B cell (primary cell): ENCODE measurements at regions not wholly inside any gene's neighbourhood (a gene's known extent, or its start where the extent isn't known, plus 50 kb on each side); places are given as distances from the start of the nearest gene placed in this dataset.

Experiments used
- ATAC-seq: fragments of 200-7000 bp; cut with Tn5 transposase; one replicate; pipeline ENCODE4 v1.10.0; 2021; ENCODE audit warnings: low read depth, mild to moderate bottlenecking, moderate number of reproducible peaks, moderate library complexity
- CTCF ChIA-PET: fragments of 350-600 bp; sonication (Branson Sonifier 250); formaldehyde crosslinking; loops from one replicate; lab custom pipeline; 2021; ENCODE audit warnings: antibody characterized with exemption, inconsistent platforms; lab: Charles Lee
- POLR2A ChIA-PET: fragments of 350-600 bp; sonication (Branson Sonifier 250); formaldehyde crosslinking; loops from one replicate; lab custom pipeline; 2021; ENCODE audit warnings: antibody characterized with exemption; lab: Charles Lee
- DNase-seq: peaks from one replicate; pipeline ENCODE4 v3.0.0; 2013
- H2AFZ ChIP-seq: 2 replicates; pipeline ENCODE4 v1.6.1; 2012; ENCODE audit warnings: mild to moderate bottlenecking, low read depth, low read length; ENCODE audit not compliant: insufficient read depth, poor library complexity, severe bottlenecking
- H3K27ac ChIP-seq, 2 donors: 1 replicate in 1 of 2; 2 replicates in 1 of 2; pipeline ENCODE4 v1.5.1; 2012 to 2013; ENCODE audit warnings: low read length in 2 of 2, mild to moderate bottlenecking in 2 of 2, moderate library complexity in 1 of 2
- H3K27me3 ChIP-seq, 4 experiments: fragments of 200-600 bp in 1 of 4; sonication (generic) in 1 of 4; replicated peaks in 1 of 4; 1 replicate in 2 of 4; 2 replicates in 2 of 4; pipeline versions ENCODE4 v1.6.1 to v1.7.0; 2013 to 2016; ENCODE audit warnings: low read length in 3 of 4, mild to moderate bottlenecking in 2 of 4, mixed read lengths in 1 of 4, moderate library complexity in 1 of 4; ENCODE audit not compliant: insufficient read depth in 4 of 4, control insufficient read depth in 3 of 4; ENCODE audit errors: control extremely low read depth in 1 of 4
- H3K36me3 ChIP-seq, 2 experiments: replicated peaks in 1 of 2; 1 replicate in 1 of 2; 2 replicates in 1 of 2; pipeline versions ENCODE4 v1.6.1 to v1.7.1; 2013; ENCODE audit warnings: low read length in 1 of 2; ENCODE audit not compliant: insufficient read depth in 2 of 2, control insufficient read depth in 1 of 2; ENCODE audit errors: control extremely low read depth in 1 of 2, extremely low read depth in 1 of 2
- H3K4me1 ChIP-seq, 2 donors: fragments of 200-600 bp in 1 of 2; sonication (generic) in 1 of 2; 1 replicate in 1 of 2; 2 replicates in 1 of 2; pipeline versions ENCODE4 v1.5.1 to v1.6.1; 2013 to 2017; ENCODE audit warnings: low read length in 2 of 2; ENCODE audit not compliant: control insufficient read depth in 2 of 2, insufficient read depth in 2 of 2
- H3K4me2 ChIP-seq: replicated peaks from 2 replicates; pipeline ENCODE3; 2012; ENCODE audit warnings: mild to moderate bottlenecking, low read depth, low read length; ENCODE audit not compliant: poor library complexity, severe bottlenecking
- H3K4me3 ChIP-seq, 5 experiments: fragments of 200-600 bp in 1 of 5; sonication (generic) in 1 of 5; 1 replicate in 3 of 5; 2 replicates in 2 of 5; pipeline versions ENCODE4 v1.5.1 to v1.7.0; 2011 to 2016; ENCODE audit warnings: low read length in 4 of 5, mild to moderate bottlenecking in 4 of 5, low read depth in 2 of 5, control low read depth in 1 of 5, moderate library complexity in 1 of 5; ENCODE audit not compliant: insufficient read depth in 1 of 5; ENCODE audit errors: control extremely low read depth in 1 of 5, extremely low read depth in 1 of 5
- H3K79me2 ChIP-seq: fragments of 200-600 bp; sonication (generic); one replicate; pipeline ENCODE4 v1.6.0; 2016; ENCODE audit warnings: low read length; ENCODE audit not compliant: control insufficient read depth, insufficient read depth
- H3K9ac ChIP-seq: fragments of 200-600 bp; sonication (generic); 2 replicates; pipeline ENCODE4 v1.6.1; 2017; ENCODE audit warnings: mild to moderate bottlenecking, low read length, moderate library complexity
- H3K9me3 ChIP-seq, 3 donors: one replicate each; pipeline versions ENCODE4 v1.6.1 to v1.7.1; 2013; ENCODE audit warnings: low read length in 2 of 3; ENCODE audit not compliant: control insufficient read depth in 2 of 3, insufficient read depth in 1 of 3; ENCODE audit errors: control extremely low read depth in 1 of 3
- H4K20me1 ChIP-seq: 2 replicates; pipeline ENCODE4 v1.6.0; 2012; ENCODE audit warnings: mild to moderate bottlenecking, low read length; ENCODE audit not compliant: insufficient read depth, control insufficient read depth, poor library complexity, severe bottlenecking
- H3K27ac Mint-ChIP-seq: one replicate; pipeline ENCODE4 v1.8.0; 2021; ENCODE audit warnings: mixed read lengths
- H3K27me3 Mint-ChIP-seq: one replicate; pipeline ENCODE4 v1.8.0; 2021; ENCODE audit warnings: mixed read lengths
- H3K4me1 Mint-ChIP-seq: one replicate; pipeline ENCODE4 v1.8.0; 2021; ENCODE audit warnings: mixed read lengths
- H3K4me3 Mint-ChIP-seq: one replicate; pipeline ENCODE4 v1.8.0; 2021; ENCODE audit warnings: mixed read lengths
- H3K9me3 Mint-ChIP-seq: one replicate; pipeline ENCODE4 v1.8.0; 2022; ENCODE audit warnings: mixed read lengths; ENCODE audit not compliant: insufficient read depth
- EZH2 ChIP-seq: IDR thresholded peaks from 2 replicates; pipeline ENCODE4 v1.6.1; 2012; ENCODE audit warnings: borderline replicate concordance, low read depth, mild to moderate bottlenecking, moderate library complexity, low read length; ENCODE audit not compliant: insufficient read depth, poor library complexity, severe bottlenecking
- WGBS: methylation state at CpG from one replicate; pipeline ENCODE4 v1.1.5; 2013; ENCODE audit warnings: missing lambda C conversion rate; ENCODE audit not compliant: insufficient coverage; 5-methylcytosine and 5-hydroxymethylcytosine counted together
- intact Hi-C: fragments of 100-400 bp; cut with micrococcal nuclease; formaldehyde crosslinking; loops from one replicate; pipeline ENCODE4 v1.10.0; 2022
- TF ChIP-seq, protein P1 (sequence below): fragments of 200-600 bp; IDR thresholded peaks from one replicate; pipeline ENCODE4 v1.8.0; 2022; ENCODE audit warnings: antibody characterized with exemption, mild to moderate bottlenecking

DNA sequence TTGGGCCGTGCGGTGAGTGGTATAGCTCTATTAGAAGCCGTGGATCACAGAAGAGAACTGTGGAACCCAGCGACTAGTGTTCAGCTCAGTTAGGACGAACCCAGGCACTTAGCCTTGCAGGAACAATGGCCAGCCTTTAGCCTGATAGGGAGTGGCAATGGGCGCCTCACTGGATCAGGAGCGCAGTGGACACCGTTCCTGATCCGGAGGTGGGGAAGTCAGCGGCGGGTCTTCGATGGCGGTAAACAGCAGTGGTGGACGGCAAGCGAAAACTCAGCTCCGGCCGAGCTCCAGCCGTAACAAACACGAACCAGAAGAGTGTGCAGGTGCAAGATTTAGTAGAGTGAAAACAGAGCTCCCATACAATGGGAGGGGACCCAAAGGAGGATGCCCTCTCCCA lies 340.0 kb downstream of the TLE4 start:
- intact Hi-C loops = no loop called here
- no peaks in the 10 kb centered on the region for H3K27me3 Mint-ChIP-seq
- H3K4me3 Mint-ChIP-seq = no peak overlapping the region
- ChIA-PET POLR2A (no interaction called here), CTCF (no interaction called here)
- H3K4me1 Mint-ChIP-seq = no peaks in the 10 kb centered on the region
- Histone ChIP-seq H3K36me3 (no peaks in the 10 kb centered on the region), H2AFZ (no peak overlapping the region), H3K27ac (no peak overlapping the region), H3K9me3 (no peaks in the 10 kb centered on the region), H3K79me2 (no peaks in the 10 kb centered on the region), H4K20me1 (no peaks in the 10 kb centered on the region), H3K4me2 (no peak overlapping the region), H3K27me3 (no peaks in the 10 kb centered on the region), H3K4me1 (no peaks in the 10 kb centered on the region), H3K9ac (no peak overlapping the region), H3K4me3 (no peak overlapping the region)
- DNase-seq (no peak), ATAC-seq (no peak)
- no peak overlapping the region for H3K27ac Mint-ChIP-seq
- 100% methylated on average over 14 of the region's 19 CpGs for WGBS
- H3K9me3 Mint-ChIP-seq = no peaks in the 10 kb centered on the region
- TF ChIP-seq, protein P1, sequence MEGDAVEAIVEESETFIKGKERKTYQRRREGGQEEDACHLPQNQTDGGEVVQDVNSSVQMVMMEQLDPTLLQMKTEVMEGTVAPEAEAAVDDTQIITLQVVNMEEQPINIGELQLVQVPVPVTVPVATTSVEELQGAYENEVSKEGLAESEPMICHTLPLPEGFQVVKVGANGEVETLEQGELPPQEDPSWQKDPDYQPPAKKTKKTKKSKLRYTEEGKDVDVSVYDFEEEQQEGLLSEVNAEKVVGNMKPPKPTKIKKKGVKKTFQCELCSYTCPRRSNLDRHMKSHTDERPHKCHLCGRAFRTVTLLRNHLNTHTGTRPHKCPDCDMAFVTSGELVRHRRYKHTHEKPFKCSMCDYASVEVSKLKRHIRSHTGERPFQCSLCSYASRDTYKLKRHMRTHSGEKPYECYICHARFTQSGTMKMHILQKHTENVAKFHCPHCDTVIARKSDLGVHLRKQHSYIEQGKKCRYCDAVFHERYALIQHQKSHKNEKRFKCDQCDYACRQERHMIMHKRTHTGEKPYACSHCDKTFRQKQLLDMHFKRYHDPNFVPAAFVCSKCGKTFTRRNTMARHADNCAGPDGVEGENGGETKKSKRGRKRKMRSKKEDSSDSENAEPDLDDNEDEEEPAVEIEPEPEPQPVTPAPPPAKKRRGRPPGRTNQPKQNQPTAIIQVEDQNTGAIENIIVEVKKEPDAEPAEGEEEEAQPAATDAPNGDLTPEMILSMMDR = no peak
- no peak for TF ChIP-seq EZH2

DNA sequence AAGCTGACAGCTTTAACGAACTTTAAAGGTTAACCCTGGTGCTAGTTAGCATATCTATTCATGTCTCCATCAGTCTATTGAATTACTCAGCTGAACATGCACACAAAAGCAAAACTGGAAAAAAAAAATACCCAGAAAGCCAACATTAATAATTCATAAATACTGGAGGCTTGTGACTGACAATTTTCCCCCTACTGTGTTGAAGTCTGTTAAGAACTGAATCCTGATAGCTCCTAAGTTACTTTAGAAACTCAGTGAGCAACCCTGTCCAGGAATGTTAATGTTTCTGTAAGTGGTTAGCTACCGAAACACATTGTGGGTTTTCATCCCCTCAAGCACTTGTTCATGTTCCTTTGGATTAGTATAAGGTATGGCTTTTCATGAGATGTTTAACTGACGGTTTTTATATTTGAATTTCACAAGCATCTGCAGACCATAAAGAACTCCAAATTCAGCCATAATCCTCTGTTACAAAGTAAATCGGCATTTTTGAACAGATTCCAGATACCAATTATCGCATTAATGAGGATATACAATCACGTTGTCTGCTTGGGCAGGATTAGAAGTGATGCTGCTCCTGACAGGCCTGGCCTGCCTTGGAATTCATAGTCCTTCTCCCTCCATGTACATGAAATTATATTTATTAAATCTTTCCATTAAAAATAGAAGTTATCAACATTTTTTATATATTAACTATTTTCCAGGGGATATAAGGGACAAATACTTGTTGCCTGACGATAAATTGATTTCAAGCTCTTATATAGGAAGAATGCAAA lies 331.2 kb downstream of the TLE4 start:
- Histone ChIP-seq H2AFZ (no peak overlapping the region), H4K20me1 (no peaks in the 10 kb centered on the region), H3K79me2 (no peaks in the 10 kb centered on the region), H3K36me3 (no peaks in the 10 kb centered on the region), H3K27ac (no peak overlapping the region), H3K4me3 (no peak overlapping the region), H3K4me2 (no peak overlapping the region), H3K9ac (no peak overlapping the region), H3K9me3 (no peaks in the 10 kb centered on the region), H3K4me1 (no peaks in the 10 kb centered on the region), H3K27me3 (no peaks in the 10 kb centered on the region)
- Mint-ChIP-seq H3K27ac (no peak overlapping the region), H3K4me3 (no peak overlapping the region), H3K9me3 (no peaks in the 10 kb centered on the region), H3K27me3 (no peaks in the 10 kb centered on the region), H3K4me1 (peaks cover 1% of the 10 kb centered on the region)
- DNase-seq (no peak), ATAC-seq (no peak)
- no peak for TF ChIP-seq EZH2
- TF ChIP-seq, protein P1 = no peak
- ChIA-PET POLR2A (no interaction called here), CTCF (no interaction called here)
- intact Hi-C loops = no loop called here
- WGBS = 84% methylated on average over 3 of the region's 7 CpGs
